Stimulated activated CD4-positive, alpha-beta T cell treated with anti-CD3 and anti-CD28 coated beads, Interleukin-4, amount 100 ng/mL, for 48 hours (primary cell): ENCODE measurements at regions not wholly inside any gene's neighbourhood (a gene's known extent, or its start where the extent isn't known, plus 50 kb on each side); places are given as distances from the start of the nearest gene placed in this dataset.

Experiments
- DNase-seq, 2 donors: peaks; one replicate each; pipeline ENCODE4 v3.0.0-alpha.2; 2020; ENCODE audit warnings: low read depth in 2 of 2

GRCh38 chr17:77602062-77602746 is 356.3 kb upstream of the TNRC6C start:
- no peak for DNase-seq

- no peak for DNase-seq
Measured at GRCh38 chr17:77602883-77603640, 355.4 kb upstream of the TNRC6C start.

- DNase-seq = no peak
Measured at GRCh38 chr17:77604301-77604972, 354.1 kb upstream of the TNRC6C start.

- no peak for DNase-seq
Measured at GRCh38 chr17:77604973-77605313, 353.6 kb upstream of the TNRC6C start.

GRCh38 chr17:77606146-77606864 is 352.2 kb upstream of the TNRC6C start:
- no peak for DNase-seq

GRCh38 chr17:77606865-77607210 is 351.7 kb upstream of the TNRC6C start:
- DNase-seq = no peak

GRCh38 chr17:77607606-77608005 is 350.9 kb upstream of the TNRC6C start:
- no peak for DNase-seq

GRCh38 chr17:77608431-77608830 is 350.1 kb upstream of the TNRC6C start:
- DNase-seq = no peak

- DNase-seq = peak; percentile 37 to 52
Measured at GRCh38 chr17:77609553-77610517, 348.7 kb upstream of the TNRC6C start.

- no peak for DNase-seq
Measured at GRCh38 chr17:77610518-77610893, 348.0 kb upstream of the TNRC6C start.

GRCh38 chr17:77610972-77611521 is 347.5 kb upstream of the TNRC6C start:
- no peak for DNase-seq

GRCh38 chr17:77611791-77612502 is 346.6 kb upstream of the TNRC6C start:
- DNase-seq = no peak

GRCh38 chr17:77613218-77613617 is 345.3 kb upstream of the TNRC6C start:
- no peak for DNase-seq

- no peak for DNase-seq
Measured at GRCh38 chr17:77613627-77614026, 344.9 kb upstream of the TNRC6C start.

- DNase-seq = no peak
Measured at GRCh38 chr17:77615703-77616253, 342.7 kb upstream of the TNRC6C start.

GRCh38 chr17:77616254-77616731 is 342.2 kb upstream of the TNRC6C start:
- no peak for DNase-seq

- no peak for DNase-seq
Measured at GRCh38 chr17:77617516-77617915, 341.0 kb upstream of the TNRC6C start.

- DNase-seq = no peak
Measured at GRCh38 chr17:77618173-77618572, 340.3 kb upstream of the TNRC6C start.

- DNase-seq = no peak
Measured at GRCh38 chr17:77618731-77619130, 339.8 kb upstream of the TNRC6C start.

GRCh38 chr17:77619326-77619725 is 339.2 kb upstream of the TNRC6C start:
- no peak for DNase-seq
